ENCODE measurements at regions not wholly inside any gene's neighbourhood (a gene's known extent, or its start where the extent isn't known, plus 50 kb on each side); places are given as distances from the start of the nearest gene placed in this dataset.

DNA sequence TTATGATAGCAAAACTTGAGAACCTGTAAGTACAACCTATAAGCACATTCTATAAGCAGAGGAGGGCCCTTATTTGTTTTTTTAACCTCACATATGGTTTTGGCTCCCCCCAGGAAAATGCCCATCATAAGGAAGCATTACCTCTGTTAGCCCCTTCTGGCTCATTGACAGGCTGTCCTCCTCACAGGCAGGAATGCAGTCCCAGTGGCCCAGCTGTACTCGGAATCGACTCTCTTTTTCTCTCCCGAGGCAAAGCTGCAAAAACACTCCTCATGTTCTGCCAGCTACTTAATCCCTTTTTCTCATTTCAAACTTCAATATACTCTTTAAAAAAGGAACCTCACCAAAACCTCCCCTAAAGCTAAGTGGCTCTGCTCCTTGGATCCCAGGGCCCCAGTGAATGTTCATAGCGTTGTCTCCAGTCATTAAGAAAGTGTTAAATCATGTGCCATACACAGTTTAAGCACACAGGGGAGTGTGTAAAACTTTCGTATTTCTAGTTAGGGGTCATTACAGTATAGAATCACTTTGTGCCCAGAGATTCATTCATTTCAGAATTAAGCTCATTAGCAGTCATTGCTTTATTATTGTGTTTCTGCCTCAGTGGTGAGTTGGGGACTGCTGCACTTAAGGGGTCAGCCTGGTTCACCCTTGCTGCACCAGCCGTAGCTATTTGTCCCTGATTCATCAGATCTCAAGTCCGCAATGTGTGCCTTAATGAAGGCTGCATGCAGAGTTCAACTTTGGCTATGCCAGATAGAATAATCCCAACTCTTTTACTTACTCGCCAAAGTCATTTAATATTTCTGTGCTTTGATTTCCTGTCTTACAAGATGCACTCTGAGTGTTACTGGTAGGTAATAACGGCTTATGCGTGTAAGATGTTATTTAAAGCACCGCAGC is 57.6 kb downstream of the JRKL start:
- ChIA-PET POLR2A (ENCODE audit: unreplicated experiment) (no interaction called here), CTCF (no interaction called here)
- ATAC-seq (no peak), DNase-seq (no peak)
- no peaks in the 10 kb centered on the region for H4K20me1 ChIP-seq (ENCODE audit: low read length)
- no peaks in the 10 kb centered on the region for H3F3A ChIP-seq (ENCODE audit: low read length, unreplicated experiment)
- H2AFZ ChIP-seq (ENCODE audit: low read length): no peak overlapping the region
- H3K79me2 ChIP-seq (ENCODE audit: low read length): no peaks in the 10 kb centered on the region
- no peaks in the 10 kb centered on the region for H3K36me3 ChIP-seq (ENCODE audit: low read depth, low read length)
- H3K9me3 ChIP-seq (ENCODE audit: low read length): no peaks in the 10 kb centered on the region
- no TSS peak for BruUV-seq (replicated peaks)
- H3K4me2 ChIP-seq (ENCODE audit: low read length): no peak overlapping the region
- intact Hi-C loops (cut with micrococcal nuclease): no loop called here
- no peak overlapping the region for H3K4me3 ChIP-seq (ENCODE audit: low read length)
- H3K9ac ChIP-seq (ENCODE audit: low read length): no peak overlapping the region
- H3K27ac ChIP-seq (ENCODE audit: low read length): no peak overlapping the region
- H3K4me1 ChIP-seq (ENCODE audit: insufficient read depth, low read length): no peaks in the 10 kb centered on the region
- H3K9me2 ChIP-seq (replicated peaks; ENCODE audit: low read length): no peaks in the 10 kb centered on the region
- peaks cover 90% of the 10 kb centered on the region for H3K27me3 ChIP-seq (ENCODE audit: low read length)
- TF ChIP-seq, protein P1, sequence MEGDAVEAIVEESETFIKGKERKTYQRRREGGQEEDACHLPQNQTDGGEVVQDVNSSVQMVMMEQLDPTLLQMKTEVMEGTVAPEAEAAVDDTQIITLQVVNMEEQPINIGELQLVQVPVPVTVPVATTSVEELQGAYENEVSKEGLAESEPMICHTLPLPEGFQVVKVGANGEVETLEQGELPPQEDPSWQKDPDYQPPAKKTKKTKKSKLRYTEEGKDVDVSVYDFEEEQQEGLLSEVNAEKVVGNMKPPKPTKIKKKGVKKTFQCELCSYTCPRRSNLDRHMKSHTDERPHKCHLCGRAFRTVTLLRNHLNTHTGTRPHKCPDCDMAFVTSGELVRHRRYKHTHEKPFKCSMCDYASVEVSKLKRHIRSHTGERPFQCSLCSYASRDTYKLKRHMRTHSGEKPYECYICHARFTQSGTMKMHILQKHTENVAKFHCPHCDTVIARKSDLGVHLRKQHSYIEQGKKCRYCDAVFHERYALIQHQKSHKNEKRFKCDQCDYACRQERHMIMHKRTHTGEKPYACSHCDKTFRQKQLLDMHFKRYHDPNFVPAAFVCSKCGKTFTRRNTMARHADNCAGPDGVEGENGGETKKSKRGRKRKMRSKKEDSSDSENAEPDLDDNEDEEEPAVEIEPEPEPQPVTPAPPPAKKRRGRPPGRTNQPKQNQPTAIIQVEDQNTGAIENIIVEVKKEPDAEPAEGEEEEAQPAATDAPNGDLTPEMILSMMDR (conservative IDR thresholded peaks at IDR 0.05; ENCODE audit: low read depth, low read length): no peak
- TF ChIP-seq EZH2phosphoT487 (IDR thresholded peaks at IDR 0.05; ENCODE audit: borderline replicate concordance, low read length) (no peak), EZH2 (IDR thresholded peaks at IDR 0.05; ENCODE audit: low read length, unreplicated experiment) (no peak)

DNA sequence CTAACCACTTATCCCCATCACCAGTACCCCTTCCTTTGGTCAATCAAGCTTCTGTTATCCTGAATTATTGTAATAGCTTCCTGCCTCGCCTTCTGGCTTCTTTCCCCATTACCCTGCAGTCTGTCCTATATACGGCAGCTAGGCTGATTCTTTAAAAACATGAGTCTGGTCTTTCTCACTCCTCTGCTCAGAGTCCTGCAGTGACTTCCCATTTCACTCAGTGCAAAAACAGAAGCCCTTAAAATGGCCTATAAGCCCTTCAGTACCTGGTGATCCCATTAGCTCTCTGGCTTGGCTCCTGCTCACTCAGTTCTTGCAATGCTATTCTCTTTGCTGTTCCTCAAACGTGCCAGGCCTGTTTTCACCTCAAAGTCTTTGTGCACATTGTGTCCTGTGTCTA is 58.4 kb downstream of the JRKL start:
- ChIA-PET CTCF (no interaction called here), POLR2A (ENCODE audit: unreplicated experiment) (no interaction called here)
- DNase-seq: no peak
- no peaks in the 10 kb centered on the region for H3K79me2 ChIP-seq (ENCODE audit: low read length)
- no peaks in the 10 kb centered on the region for H3K9me2 ChIP-seq (replicated peaks; ENCODE audit: low read length)
- BruUV-seq (replicated peaks): no TSS peak
- H3K4me3 ChIP-seq (ENCODE audit: low read length): no peak overlapping the region
- no peak overlapping the region for H2AFZ ChIP-seq (ENCODE audit: low read length)
- H3K36me3 ChIP-seq (ENCODE audit: low read depth, low read length): no peaks in the 10 kb centered on the region
- no peak for ATAC-seq
- no peaks in the 10 kb centered on the region for H3K9me3 ChIP-seq (ENCODE audit: low read length)
- H3K27ac ChIP-seq (ENCODE audit: low read length): no peak overlapping the region
- H3K27me3 ChIP-seq (ENCODE audit: low read length): peaks cover 87% of the 10 kb centered on the region
- H4K20me1 ChIP-seq (ENCODE audit: low read length): no peaks in the 10 kb centered on the region
- no peaks in the 10 kb centered on the region for H3F3A ChIP-seq (ENCODE audit: low read length, unreplicated experiment)
- no peak overlapping the region for H3K4me2 ChIP-seq (ENCODE audit: low read length)
- no peaks in the 10 kb centered on the region for H3K4me1 ChIP-seq (ENCODE audit: insufficient read depth, low read length)
- intact Hi-C loops (cut with micrococcal nuclease): no loop called here
- TF ChIP-seq EZH2phosphoT487 (IDR thresholded peaks at IDR 0.05; ENCODE audit: borderline replicate concordance, low read length): no peak
- TF ChIP-seq EZH2 (IDR thresholded peaks at IDR 0.05; ENCODE audit: low read length, unreplicated experiment): no peak
- TF ChIP-seq, protein P1 (conservative IDR thresholded peaks at IDR 0.05; ENCODE audit: low read depth, low read length): no peak
- H3K9ac ChIP-seq (ENCODE audit: low read length): no peak overlapping the region

DNA sequence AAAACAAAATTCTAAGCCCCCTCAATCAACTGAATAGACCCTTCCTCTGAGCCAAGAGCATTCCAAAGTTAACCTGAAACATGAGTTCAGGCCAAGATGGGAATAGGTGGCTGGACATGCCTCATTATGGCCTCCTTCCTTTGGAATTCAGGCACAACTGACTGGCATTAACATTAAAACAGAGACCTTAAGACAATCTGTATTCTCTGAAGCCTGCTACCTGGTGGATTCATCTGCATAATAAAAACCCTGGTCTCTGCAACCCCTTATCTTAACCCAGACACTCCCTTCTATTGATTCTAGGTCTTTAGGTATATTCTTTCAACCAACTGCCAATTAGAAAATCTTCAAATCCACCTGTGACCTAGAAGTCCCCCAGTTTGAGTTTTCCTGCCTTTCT is 66.3 kb downstream of the JRKL start:
- Histone ChIP-seq H3K9me2 (replicated peaks; ENCODE audit: low read length) (no peaks in the 10 kb centered on the region), H3K27me3 (ENCODE audit: low read length) (peaks cover 60% of the 10 kb centered on the region), H3F3A (ENCODE audit: low read length, unreplicated experiment) (no peaks in the 10 kb centered on the region), H3K9me3 (ENCODE audit: low read length) (no peaks in the 10 kb centered on the region), H3K4me2 (ENCODE audit: low read length) (no peak overlapping the region), H4K20me1 (ENCODE audit: low read length) (no peaks in the 10 kb centered on the region), H3K9ac (ENCODE audit: low read length) (no peak overlapping the region), H3K27ac (ENCODE audit: low read length) (no peak overlapping the region), H3K36me3 (ENCODE audit: low read depth, low read length) (no peaks in the 10 kb centered on the region), H3K79me2 (ENCODE audit: low read length) (no peaks in the 10 kb centered on the region), H3K4me1 (ENCODE audit: insufficient read depth, low read length) (no peaks in the 10 kb centered on the region), H2AFZ (ENCODE audit: low read length) (no peak overlapping the region), H3K4me3 (ENCODE audit: low read length) (no peak overlapping the region)
- BruUV-seq (replicated peaks): no TSS peak
- POLR2A ChIA-PET (ENCODE audit: unreplicated experiment): no interaction called here
- intact Hi-C loops (cut with micrococcal nuclease): no loop called here
- no peak for ATAC-seq
- no peak for DNase-seq
- TF ChIP-seq, protein P1 (conservative IDR thresholded peaks at IDR 0.05; ENCODE audit: low read depth, low read length): no peak
- TF ChIP-seq EZH2 (IDR thresholded peaks at IDR 0.05; ENCODE audit: low read length, unreplicated experiment) (no peak), EZH2phosphoT487 (IDR thresholded peaks at IDR 0.05; ENCODE audit: borderline replicate concordance, low read length) (no peak)
- CTCF ChIA-PET: no interaction called here
